ENCODE measurements at regions not wholly inside any gene's neighbourhood (a gene's known extent, or its start where the extent isn't known, plus 50 kb on each side); places are given as distances from the start of the nearest gene placed in this dataset.

- TF ChIP-seq, protein P1, sequence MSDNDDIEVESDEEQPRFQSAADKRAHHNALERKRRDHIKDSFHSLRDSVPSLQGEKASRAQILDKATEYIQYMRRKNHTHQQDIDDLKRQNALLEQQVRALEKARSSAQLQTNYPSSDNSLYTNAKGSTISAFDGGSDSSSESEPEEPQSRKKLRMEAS (IDR thresholded peaks at IDR 0.05; ENCODE audit: low read depth, low read length): no peak
- no peak for TF ChIP-seq POLR2A (IDR thresholded peaks at IDR 0.05; ENCODE audit: extremely low read depth, insufficient read length)
- no peak for TF ChIP-seq CTCF (IDR thresholded peaks at IDR 0.05; ENCODE audit: low read depth, low read length)
- no peak for TF ChIP-seq MYC (IDR thresholded peaks at IDR 0.05; ENCODE audit: low read depth, low read length)
- H3K4me3 ChIP-seq (ENCODE audit: low read depth, low read length): no peak overlapping the region
- DNase-seq (ENCODE audit: low read depth): no peak
These were observed 337.5 kb downstream of the NR2F1-AS1 start for GRCh38 chr5:93243481-93243880.

- TF ChIP-seq MYC (IDR thresholded peaks at IDR 0.05; ENCODE audit: low read depth, low read length): no peak
- TF ChIP-seq, protein P1 (IDR thresholded peaks at IDR 0.05; ENCODE audit: low read depth, low read length): no peak
- TF ChIP-seq POLR2A (IDR thresholded peaks at IDR 0.05; ENCODE audit: extremely low read depth, insufficient read length): no peak
- no peak for TF ChIP-seq CTCF (IDR thresholded peaks at IDR 0.05; ENCODE audit: low read depth, low read length)
- no peak for DNase-seq (ENCODE audit: low read depth)
- H3K4me3 ChIP-seq (ENCODE audit: low read depth, low read length): no peak overlapping the region
These were observed 340.7 kb downstream of the NR2F1-AS1 start for GRCh38 chr5:93240228-93240834.

DNA sequence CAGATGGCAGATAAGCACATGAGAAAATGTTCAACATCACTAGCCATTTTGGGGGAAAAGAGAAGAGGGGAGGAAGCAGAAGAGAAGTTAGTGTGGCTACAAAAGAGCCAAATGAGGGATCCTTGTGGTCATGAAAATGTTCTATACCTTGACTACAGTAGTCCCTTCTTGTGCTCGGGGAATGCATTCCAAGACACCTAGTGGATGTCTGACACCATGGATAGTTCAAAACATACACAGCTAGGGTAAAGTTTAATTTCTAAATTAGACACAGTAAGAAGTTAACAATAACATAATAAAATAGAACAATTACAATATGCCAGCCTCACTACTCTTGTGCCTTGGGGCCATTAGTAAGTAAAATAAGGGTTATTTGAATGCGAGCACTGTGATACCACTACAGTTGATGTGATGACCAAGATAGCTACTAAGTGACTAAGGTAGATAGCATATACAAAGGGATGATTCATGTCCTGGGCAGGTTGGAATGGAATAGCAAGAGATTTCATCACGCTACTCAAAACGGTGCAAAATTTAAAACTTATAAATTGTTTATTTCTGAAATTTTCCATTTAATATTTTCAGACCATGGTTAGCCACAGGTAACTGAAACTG, 344.1 kb downstream of the NR2F1-AS1 start:
- no peak for TF ChIP-seq CTCF (IDR thresholded peaks at IDR 0.05; ENCODE audit: low read depth, low read length)
- no peak for TF ChIP-seq POLR2A (IDR thresholded peaks at IDR 0.05; ENCODE audit: extremely low read depth, insufficient read length)
- no peak for TF ChIP-seq MYC (IDR thresholded peaks at IDR 0.05; ENCODE audit: low read depth, low read length)
- DNase-seq (ENCODE audit: low read depth): no peak
- H3K4me3 ChIP-seq (ENCODE audit: low read depth, low read length): no peak overlapping the region

- H3K4me3 ChIP-seq (ENCODE audit: low read depth, low read length): no peak overlapping the region
- TF ChIP-seq CTCF (IDR thresholded peaks at IDR 0.05; ENCODE audit: low read depth, low read length) (no peak), POLR2A (IDR thresholded peaks at IDR 0.05; ENCODE audit: extremely low read depth, insufficient read length) (no peak), MYC (IDR thresholded peaks at IDR 0.05; ENCODE audit: low read depth, low read length) (no peak)
- TF ChIP-seq, protein P1 (IDR thresholded peaks at IDR 0.05; ENCODE audit: low read depth, low read length): no peak
- no peak for DNase-seq (ENCODE audit: low read depth)
These were observed 345.3 kb downstream of the NR2F1-AS1 start for GRCh38 chr5:93235761-93236160.

GRCh38 chr5:93226202-93226735, 354.8 kb downstream of the NR2F1-AS1 start:
- no peak overlapping the region for H3K4me3 ChIP-seq (ENCODE audit: low read depth, low read length)
- no peak for TF ChIP-seq MYC (IDR thresholded peaks at IDR 0.05; ENCODE audit: low read depth, low read length)
- TF ChIP-seq, protein P1 (IDR thresholded peaks at IDR 0.05; ENCODE audit: low read depth, low read length): no peak
- no peak for TF ChIP-seq POLR2A (IDR thresholded peaks at IDR 0.05; ENCODE audit: extremely low read depth, insufficient read length)
- TF ChIP-seq CTCF (IDR thresholded peaks at IDR 0.05; ENCODE audit: low read depth, low read length): no peak
- no peak for DNase-seq (ENCODE audit: low read depth)

Measured in NB4 (cell line).